ENCODE measurements at regions not wholly inside any gene's neighbourhood (a gene's known extent, or its start where the extent isn't known, plus 50 kb on each side); places are given as distances from the start of the nearest gene placed in this dataset.
A peak's percentile ranks its signal among the peaks of the same experiment; 100 is the strongest.

DNA sequence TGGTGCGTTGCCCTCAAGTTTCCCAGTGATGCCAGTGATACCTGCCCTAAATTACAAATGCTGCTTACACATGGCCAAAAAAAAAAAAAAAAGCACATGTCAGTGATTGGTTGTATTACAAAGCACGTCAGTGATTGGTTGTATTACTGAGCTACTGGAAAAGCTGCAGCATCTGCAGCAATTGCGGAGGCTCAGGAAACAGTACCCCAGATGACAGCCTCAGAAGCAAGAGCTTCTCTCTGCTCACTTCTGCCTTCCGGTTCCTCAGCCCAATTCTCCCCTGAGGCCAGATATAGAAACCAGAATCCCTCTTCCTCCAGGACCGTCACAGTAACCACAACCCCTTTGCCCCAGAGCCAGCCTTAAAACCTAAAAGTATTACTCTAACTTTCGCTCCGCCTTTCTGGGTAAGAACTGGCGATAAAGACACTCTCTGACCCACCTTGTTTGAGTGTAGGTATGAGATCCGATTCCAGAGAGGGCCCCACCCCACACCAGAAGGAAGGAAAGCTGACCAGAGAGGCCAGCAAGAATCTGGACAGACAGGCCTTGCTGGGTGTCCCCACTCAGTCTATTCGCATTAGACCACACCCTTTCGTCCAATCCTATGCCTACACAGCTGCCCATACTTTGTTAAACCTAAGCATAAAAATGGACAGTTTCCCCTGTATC, 85.0 kb upstream of the SORBS2 start:
- no peaks in the 10 kb centered on the region for H3K36me3 Mint-ChIP-seq
- no peak overlapping the region for H3K27ac ChIP-seq (ENCODE audit: low read depth, low read length)
- POLR2A ChIA-PET: no interaction called here
- no peak for DNase-seq
- H3K4me1 Mint-ChIP-seq: no peaks in the 10 kb centered on the region
- CTCF ChIA-PET: no interaction called here
- peaks cover 0 to 28% (median 2%) of the 10 kb centered on the region in 5 donors for H3K27me3 Mint-ChIP-seq
- H3K4me1 ChIP-seq (ENCODE audit: control insufficient read depth in 2 of 2, insufficient read depth in 2 of 2, low read length in 2 of 2): no peaks in the 10 kb centered on the region
- no peak overlapping the region for H3K4me3 Mint-ChIP-seq
- H3K9me3 Mint-ChIP-seq: peaks cover 0 to 3% (median 0%) of the 10 kb centered on the region in 11 donors
- H3K4me3 ChIP-seq (ENCODE audit: low read length): no peak overlapping the region
- no peak for ATAC-seq
- no peaks in the 10 kb centered on the region for H3K36me3 ChIP-seq (ENCODE audit: control insufficient read depth in 2 of 3, insufficient read depth in 3 of 3, low read length in 3 of 3)
- no peaks in the 10 kb centered on the region for H3K27me3 ChIP-seq (ENCODE audit: control insufficient read depth in 2 of 2, insufficient read depth in 2 of 2, low read length in 2 of 2)
- H3K27ac Mint-ChIP-seq: no peak overlapping the region
- no peaks in the 10 kb centered on the region for H3K9me3 ChIP-seq (ENCODE audit: control insufficient read depth in 2 of 3, low read length in 3 of 3)
- intact Hi-C loops (cut with micrococcal nuclease): no loop called here

DNA sequence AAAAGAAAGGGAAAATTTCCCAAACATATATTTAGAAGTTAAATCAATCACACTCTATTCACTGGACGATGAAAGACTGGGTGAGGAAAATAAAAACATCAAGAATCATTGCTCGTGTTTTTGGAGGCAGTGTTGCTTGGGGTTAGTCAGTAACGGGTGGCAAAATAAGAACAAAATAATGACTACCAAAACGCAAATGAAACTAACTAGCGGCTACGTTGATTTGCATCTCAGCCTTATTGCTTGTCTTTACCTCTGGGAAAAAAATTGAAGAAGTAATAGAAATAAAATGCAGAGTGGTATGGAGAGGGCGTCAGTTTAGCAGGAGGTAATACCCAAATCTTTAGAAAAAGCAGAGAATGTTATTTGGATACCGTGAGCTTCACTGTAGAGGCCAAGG, 86.4 kb upstream of the SORBS2 start:
- Histone ChIP-seq H3K4me1 (ENCODE audit: control insufficient read depth in 2 of 2, insufficient read depth in 2 of 2, low read length in 2 of 2) (no peaks in the 10 kb centered on the region), H3K27ac (ENCODE audit: low read depth, low read length) (no peak overlapping the region), H3K9me3 (ENCODE audit: control insufficient read depth in 2 of 3, low read length in 3 of 3) (no peaks in the 10 kb centered on the region), H3K4me3 (ENCODE audit: low read length) (no peak overlapping the region), H3K36me3 (ENCODE audit: control insufficient read depth in 2 of 3, insufficient read depth in 3 of 3, low read length in 3 of 3) (no peaks in the 10 kb centered on the region), H3K27me3 (ENCODE audit: control insufficient read depth in 2 of 2, insufficient read depth in 2 of 2, low read length in 2 of 2) (no peaks in the 10 kb centered on the region)
- no peak overlapping the region for H3K4me3 Mint-ChIP-seq
- CTCF ChIA-PET: no interaction called here
- no peak for DNase-seq
- peaks cover 0 to 2% (median 0%) of the 10 kb centered on the region in 11 donors for H3K9me3 Mint-ChIP-seq
- H3K27me3 Mint-ChIP-seq: peaks cover 0 to 17% (median 0%) of the 10 kb centered on the region in 5 donors
- ATAC-seq: no peak
- H3K27ac Mint-ChIP-seq: no peak overlapping the region
- no peaks in the 10 kb centered on the region for H3K4me1 Mint-ChIP-seq
- intact Hi-C loops (cut with micrococcal nuclease): no loop called here
- POLR2A ChIA-PET: interaction anchor here (0.7 kb wide), 1 partner anchor 11 kb away, joined by 3 read pairs; no protein-coding TSS in a partner anchor
- no peaks in the 10 kb centered on the region for H3K36me3 Mint-ChIP-seq

DNA sequence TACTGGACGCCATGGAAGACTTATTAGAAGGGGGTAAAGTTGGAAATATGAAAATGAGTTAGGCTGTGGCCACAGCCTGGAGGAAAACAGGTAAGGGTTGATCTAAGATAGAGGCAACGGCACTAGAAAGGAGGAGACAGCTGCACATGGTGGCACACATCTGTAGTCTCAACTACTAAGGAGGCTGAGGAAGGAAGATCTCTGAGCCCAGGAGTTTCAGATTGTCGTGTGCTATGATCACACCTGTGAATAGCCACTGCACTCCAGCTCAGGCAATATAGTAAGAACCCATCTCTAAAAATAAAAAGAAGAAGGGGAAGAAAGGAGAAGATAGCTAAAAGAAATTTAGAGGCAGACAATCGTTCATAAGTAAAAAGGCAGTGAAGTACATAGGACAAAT, 87.8 kb upstream of the SORBS2 start:
- Mint-ChIP-seq H3K27ac (no peak overlapping the region), H3K4me1 (no peaks in the 10 kb centered on the region), H3K36me3 (no peaks in the 10 kb centered on the region), H3K4me3 (no peak overlapping the region), H3K27me3 (peaks cover 0 to 17% (median 0%) of the 10 kb centered on the region in 5 donors), H3K9me3 (peaks cover 0 to 2% (median 0%) of the 10 kb centered on the region in 11 donors)
- H3K4me3 ChIP-seq (ENCODE audit: low read length): no peak overlapping the region
- no peak overlapping the region for H3K27ac ChIP-seq (ENCODE audit: low read depth, low read length)
- no peaks in the 10 kb centered on the region for H3K36me3 ChIP-seq (ENCODE audit: control insufficient read depth in 2 of 3, insufficient read depth in 3 of 3, low read length in 3 of 3)
- H3K9me3 ChIP-seq (ENCODE audit: control insufficient read depth in 2 of 3, low read length in 3 of 3): no peaks in the 10 kb centered on the region
- CTCF ChIA-PET: no interaction called here
- H3K4me1 ChIP-seq (ENCODE audit: control insufficient read depth in 2 of 2, insufficient read depth in 2 of 2, low read length in 2 of 2): no peaks in the 10 kb centered on the region
- POLR2A ChIA-PET: no interaction called here
- DNase-seq (no peak), ATAC-seq (no peak)
- H3K27me3 ChIP-seq (ENCODE audit: control insufficient read depth in 2 of 2, insufficient read depth in 2 of 2, low read length in 2 of 2): no peaks in the 10 kb centered on the region
- intact Hi-C loops (cut with micrococcal nuclease): no loop called here

DNA sequence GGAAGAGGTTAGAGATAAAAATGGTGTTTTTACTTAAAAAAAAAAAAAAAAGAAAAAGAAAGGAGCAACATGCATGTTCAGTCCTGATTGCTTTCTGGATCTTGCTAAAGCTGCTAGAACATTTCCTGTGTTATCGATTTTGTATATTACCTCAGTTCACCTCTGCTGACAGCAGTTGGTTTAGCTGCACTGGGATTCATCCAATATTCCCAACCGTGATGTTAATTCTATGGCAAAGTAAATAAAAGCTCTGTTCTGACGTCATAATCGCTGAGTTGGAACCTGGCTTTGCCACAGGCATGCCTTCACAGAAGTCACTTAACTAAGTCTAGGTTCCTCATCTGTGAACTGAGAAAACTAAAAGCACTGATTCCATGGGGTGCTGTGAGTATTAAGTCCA, 90.7 kb upstream of the SORBS2 start:
- intact Hi-C loops (cut with micrococcal nuclease): no loop called here
- ATAC-seq: no peak
- DNase-seq: no peak
- H3K27me3 ChIP-seq (ENCODE audit: control insufficient read depth in 2 of 2, insufficient read depth in 2 of 2, low read length in 2 of 2): no peaks in the 10 kb centered on the region
- Mint-ChIP-seq H3K36me3 (no peaks in the 10 kb centered on the region), H3K27me3 (peaks cover 0 to 23% (median 5%) of the 10 kb centered on the region in 5 donors), H3K4me3 (no peak overlapping the region), H3K4me1 (no peaks in the 10 kb centered on the region), H3K9me3 (no peaks in the 10 kb centered on the region), H3K27ac (no peak overlapping the region)
- ChIA-PET CTCF (no interaction called here), POLR2A (no interaction called here)
- H3K27ac ChIP-seq (ENCODE audit: low read depth, low read length): no peak overlapping the region
- no peaks in the 10 kb centered on the region for H3K36me3 ChIP-seq (ENCODE audit: control insufficient read depth in 2 of 3, insufficient read depth in 3 of 3, low read length in 3 of 3)
- no peaks in the 10 kb centered on the region for H3K4me1 ChIP-seq (ENCODE audit: control insufficient read depth in 2 of 2, insufficient read depth in 2 of 2, low read length in 2 of 2)
- no peaks in the 10 kb centered on the region for H3K9me3 ChIP-seq (ENCODE audit: control insufficient read depth in 2 of 3, low read length in 3 of 3)
- H3K4me3 ChIP-seq (ENCODE audit: low read length): no peak overlapping the region

DNA sequence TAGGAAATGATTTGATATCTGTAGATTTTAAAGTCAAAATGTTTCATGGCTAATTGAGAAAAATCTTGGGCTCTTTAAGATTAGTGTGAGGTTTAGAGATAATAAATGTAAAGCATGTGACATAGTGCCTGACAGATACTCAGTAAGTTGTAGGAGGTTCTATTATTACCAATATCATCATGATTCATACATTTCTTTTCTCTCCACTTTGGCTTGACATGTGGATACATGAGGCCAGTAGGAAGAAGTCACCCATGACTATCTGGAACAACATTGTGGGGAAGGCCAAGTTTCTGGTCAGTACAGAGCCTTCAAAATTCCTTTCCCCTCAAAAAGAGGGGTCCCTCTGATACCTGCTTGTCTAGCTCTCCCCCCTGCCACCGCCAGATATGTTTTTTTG, 91.2 kb upstream of the SORBS2 start:
- POLR2A ChIA-PET: no interaction called here
- no peaks in the 10 kb centered on the region for H3K9me3 Mint-ChIP-seq
- CTCF ChIA-PET: no interaction called here
- H3K4me1 ChIP-seq (ENCODE audit: control insufficient read depth in 2 of 2, insufficient read depth in 2 of 2, low read length in 2 of 2): no peaks in the 10 kb centered on the region
- no peaks in the 10 kb centered on the region for H3K4me1 Mint-ChIP-seq
- no peaks in the 10 kb centered on the region for H3K36me3 ChIP-seq (ENCODE audit: control insufficient read depth in 2 of 3, insufficient read depth in 3 of 3, low read length in 3 of 3)
- no peak overlapping the region for H3K4me3 ChIP-seq (ENCODE audit: low read length)
- H3K9me3 ChIP-seq (ENCODE audit: control insufficient read depth in 2 of 3, low read length in 3 of 3): no peaks in the 10 kb centered on the region
- DNase-seq: no peak
- ATAC-seq: no peak
- peaks cover 0 to 28% (median 9%) of the 10 kb centered on the region in 5 donors for H3K27me3 Mint-ChIP-seq
- no peak overlapping the region for H3K27ac Mint-ChIP-seq
- no peaks in the 10 kb centered on the region for H3K27me3 ChIP-seq (ENCODE audit: control insufficient read depth in 2 of 2, insufficient read depth in 2 of 2, low read length in 2 of 2)
- H3K36me3 Mint-ChIP-seq: no peaks in the 10 kb centered on the region
- H3K27ac ChIP-seq (ENCODE audit: low read depth, low read length): no peak overlapping the region
- intact Hi-C loops (cut with micrococcal nuclease): no loop called here
- no peak overlapping the region for H3K4me3 Mint-ChIP-seq

DNA sequence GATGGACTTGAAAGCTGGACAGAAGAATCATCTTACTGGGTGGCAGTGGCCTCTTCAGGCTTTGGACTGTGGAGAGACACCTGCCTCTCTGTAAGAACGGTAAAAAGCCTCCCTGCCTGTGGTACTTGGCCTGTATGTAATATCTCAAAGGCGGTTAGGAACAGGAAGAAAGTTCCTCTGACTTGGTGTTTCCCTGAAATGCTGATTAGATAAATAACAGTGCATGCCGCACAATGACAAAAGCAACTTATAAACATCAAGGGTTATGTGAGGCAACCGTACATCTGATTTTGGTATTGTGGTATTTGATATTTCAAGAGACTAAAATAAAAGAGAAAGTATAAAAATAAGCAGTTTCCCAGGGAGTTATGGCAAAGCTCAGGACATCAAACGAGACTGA, 92.4 kb upstream of the SORBS2 start:
- Mint-ChIP-seq H3K36me3 (no peaks in the 10 kb centered on the region), H3K27ac (peak overlapping the region in 1 of 9 donors; percentile 39), H3K4me1 (no peaks in the 10 kb centered on the region), H3K27me3 (peaks cover 0 to 20% (median 9%) of the 10 kb centered on the region in 5 donors), H3K9me3 (no peaks in the 10 kb centered on the region), H3K4me3 (no peak overlapping the region)
- ChIA-PET POLR2A (no interaction called here), CTCF (no interaction called here)
- intact Hi-C loops (cut with micrococcal nuclease): no loop called here
- Histone ChIP-seq H3K27ac (ENCODE audit: low read depth, low read length) (no peak overlapping the region), H3K4me1 (ENCODE audit: control insufficient read depth in 2 of 2, insufficient read depth in 2 of 2, low read length in 2 of 2) (no peaks in the 10 kb centered on the region), H3K4me3 (ENCODE audit: low read length) (no peak overlapping the region), H3K27me3 (ENCODE audit: control insufficient read depth in 2 of 2, insufficient read depth in 2 of 2, low read length in 2 of 2) (no peaks in the 10 kb centered on the region), H3K9me3 (ENCODE audit: control insufficient read depth in 2 of 3, low read length in 3 of 3) (no peaks in the 10 kb centered on the region), H3K36me3 (ENCODE audit: control insufficient read depth in 2 of 3, insufficient read depth in 3 of 3, low read length in 3 of 3) (no peaks in the 10 kb centered on the region)
- ATAC-seq: peak; percentile 40
- no peak for DNase-seq

DNA sequence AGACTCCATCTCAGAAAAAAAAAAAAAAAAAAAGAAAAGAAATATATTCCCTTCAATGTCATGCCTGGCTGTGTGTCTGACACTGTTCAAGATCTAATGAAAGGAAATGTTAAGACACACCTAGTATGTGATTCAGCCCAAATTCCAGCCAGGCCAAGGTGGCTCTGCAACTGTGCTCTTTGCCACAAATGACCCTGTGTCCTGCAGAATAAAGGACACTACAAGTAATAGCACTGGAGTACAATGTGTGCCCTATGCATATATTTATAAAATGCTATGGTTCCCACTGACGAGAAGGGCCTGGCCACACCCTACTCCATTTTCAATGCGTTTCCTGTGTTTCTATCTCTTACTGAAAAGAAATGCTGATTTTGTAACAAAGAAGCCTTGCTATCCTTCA, 98.0 kb upstream of the SORBS2 start:
- ChIA-PET POLR2A (no interaction called here), CTCF (no interaction called here)

More for the DNA sequence above, 98.0 kb upstream of the SORBS2 start:
- intact Hi-C loops (cut with micrococcal nuclease): no loop called here
- no peaks in the 10 kb centered on the region for H3K4me1 ChIP-seq (ENCODE audit: control insufficient read depth in 2 of 2, insufficient read depth in 2 of 2, low read length in 2 of 2)
- DNase-seq (no peak), ATAC-seq (no peak)
- no peak overlapping the region for H3K27ac ChIP-seq (ENCODE audit: low read depth, low read length)
- Mint-ChIP-seq H3K9me3 (peaks cover 0 to 3% (median 0%) of the 10 kb centered on the region in 11 donors), H3K36me3 (no peaks in the 10 kb centered on the region), H3K27me3 (peaks cover 0 to 19% (median 9%) of the 10 kb centered on the region in 5 donors), H3K27ac (no peak overlapping the region), H3K4me3 (no peak overlapping the region), H3K4me1 (no peaks in the 10 kb centered on the region)
- no peaks in the 10 kb centered on the region for H3K36me3 ChIP-seq (ENCODE audit: control insufficient read depth in 2 of 3, insufficient read depth in 3 of 3, low read length in 3 of 3)
- no peaks in the 10 kb centered on the region for H3K9me3 ChIP-seq (ENCODE audit: control insufficient read depth in 2 of 3, low read length in 3 of 3)
- no peak overlapping the region for H3K4me3 ChIP-seq (ENCODE audit: low read length)
- H3K27me3 ChIP-seq (ENCODE audit: control insufficient read depth in 2 of 2, insufficient read depth in 2 of 2, low read length in 2 of 2): no peaks in the 10 kb centered on the region
